Ishikawa (cell line): ENCODE measurements at regions not wholly inside any gene's neighbourhood (a gene's known extent, or its start where the extent isn't known, plus 50 kb on each side); places are given as distances from the start of the nearest gene placed in this dataset.

Experiments used
- CEBPB ChIP-seq: IDR thresholded peaks from 2 replicates; pipeline ENCODE4 v1.6.1; 2012
- CREB1 ChIP-seq: IDR thresholded peaks from 2 replicates; pipeline ENCODE4 v1.6.1; 2012; ENCODE audit warnings: low read depth
- EGR1 ChIP-seq: IDR thresholded peaks from 2 replicates; pipeline ENCODE4 v1.6.1; 2012
- EP300 ChIP-seq: IDR thresholded peaks from 2 replicates; pipeline ENCODE4 v1.6.1; 2012; ENCODE audit warnings: borderline replicate concordance
- FOXM1 ChIP-seq: IDR thresholded peaks from 2 replicates; pipeline ENCODE4 v1.6.1; 2012; ENCODE audit warnings: low read depth, borderline replicate concordance
- MAX ChIP-seq: IDR thresholded peaks from 2 replicates; pipeline ENCODE4 v1.6.1; 2012
- NFIC ChIP-seq: IDR thresholded peaks from 2 replicates; pipeline ENCODE4 v1.6.1; 2012
- RAD21 ChIP-seq: IDR thresholded peaks from 2 replicates; pipeline ENCODE4 v1.6.1; 2012; ENCODE audit warnings: low read depth
- TAF1 ChIP-seq: IDR thresholded peaks from 2 replicates; pipeline ENCODE4 v1.6.1; 2012; ENCODE audit warnings: low read depth, mild to moderate bottlenecking
- TCF12 ChIP-seq: IDR thresholded peaks from 2 replicates; pipeline ENCODE4 v1.6.1; 2012; ENCODE audit warnings: low read depth
- TEAD4 ChIP-seq: IDR thresholded peaks from 2 replicates; pipeline ENCODE4 v1.6.1; 2012
- USF1 ChIP-seq: IDR thresholded peaks from 2 replicates; pipeline ENCODE4 v1.6.1; 2012
- YY1 ChIP-seq: IDR thresholded peaks from 2 replicates; pipeline ENCODE4 v1.6.1; 2012; ENCODE audit warnings: low read depth
- ZBTB7A ChIP-seq: IDR thresholded peaks from 2 replicates; pipeline ENCODE4 v1.6.1; 2012; ENCODE audit warnings: low read depth
- TF ChIP-seq, protein P1 (sequence below): IDR thresholded peaks from 2 replicates; pipeline ENCODE4 v1.6.1; 2012; ENCODE audit warnings: low read depth, mild to moderate bottlenecking

DNA sequence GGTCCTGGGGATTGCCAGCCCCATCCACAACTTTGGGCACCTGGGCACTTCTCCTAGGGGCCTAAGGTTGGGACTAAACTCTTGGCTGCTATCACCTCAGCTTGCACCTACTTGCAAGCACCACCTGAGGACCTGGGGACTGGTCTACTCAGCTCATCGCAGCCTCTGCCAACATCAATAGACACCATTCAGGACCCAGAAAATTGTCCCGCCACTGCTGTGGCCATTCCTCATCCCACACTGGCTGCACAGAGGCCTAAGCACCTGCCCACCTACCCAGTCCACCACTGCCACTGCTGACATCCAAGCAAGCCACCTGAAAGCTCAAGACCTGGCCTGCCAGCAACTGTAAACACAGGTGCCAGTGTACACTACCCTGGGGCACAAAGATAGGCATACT is 234.1 kb downstream of the STK31 start:
- TF ChIP-seq TEAD4 (no peak), USF1 (no peak), TCF12 (no peak), EGR1 (no peak), EP300 (no peak), RAD21 (no peak), FOXM1 (no peak), CEBPB (no peak), TAF1 (no peak), NFIC (no peak), CREB1 (no peak), YY1 (no peak)
- TF ChIP-seq, protein P1, sequence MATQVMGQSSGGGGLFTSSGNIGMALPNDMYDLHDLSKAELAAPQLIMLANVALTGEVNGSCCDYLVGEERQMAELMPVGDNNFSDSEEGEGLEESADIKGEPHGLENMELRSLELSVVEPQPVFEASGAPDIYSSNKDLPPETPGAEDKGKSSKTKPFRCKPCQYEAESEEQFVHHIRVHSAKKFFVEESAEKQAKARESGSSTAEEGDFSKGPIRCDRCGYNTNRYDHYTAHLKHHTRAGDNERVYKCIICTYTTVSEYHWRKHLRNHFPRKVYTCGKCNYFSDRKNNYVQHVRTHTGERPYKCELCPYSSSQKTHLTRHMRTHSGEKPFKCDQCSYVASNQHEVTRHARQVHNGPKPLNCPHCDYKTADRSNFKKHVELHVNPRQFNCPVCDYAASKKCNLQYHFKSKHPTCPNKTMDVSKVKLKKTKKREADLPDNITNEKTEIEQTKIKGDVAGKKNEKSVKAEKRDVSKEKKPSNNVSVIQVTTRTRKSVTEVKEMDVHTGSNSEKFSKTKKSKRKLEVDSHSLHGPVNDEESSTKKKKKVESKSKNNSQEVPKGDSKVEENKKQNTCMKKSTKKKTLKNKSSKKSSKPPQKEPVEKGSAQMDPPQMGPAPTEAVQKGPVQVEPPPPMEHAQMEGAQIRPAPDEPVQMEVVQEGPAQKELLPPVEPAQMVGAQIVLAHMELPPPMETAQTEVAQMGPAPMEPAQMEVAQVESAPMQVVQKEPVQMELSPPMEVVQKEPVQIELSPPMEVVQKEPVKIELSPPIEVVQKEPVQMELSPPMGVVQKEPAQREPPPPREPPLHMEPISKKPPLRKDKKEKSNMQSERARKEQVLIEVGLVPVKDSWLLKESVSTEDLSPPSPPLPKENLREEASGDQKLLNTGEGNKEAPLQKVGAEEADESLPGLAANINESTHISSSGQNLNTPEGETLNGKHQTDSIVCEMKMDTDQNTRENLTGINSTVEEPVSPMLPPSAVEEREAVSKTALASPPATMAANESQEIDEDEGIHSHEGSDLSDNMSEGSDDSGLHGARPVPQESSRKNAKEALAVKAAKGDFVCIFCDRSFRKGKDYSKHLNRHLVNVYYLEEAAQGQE, result no peak

- no peak for TF ChIP-seq TEAD4
- TF ChIP-seq RAD21, result no peak
- no peak for TF ChIP-seq USF1
- TF ChIP-seq, protein P1, result no peak
- no peak for TF ChIP-seq ZBTB7A
- TF ChIP-seq NFIC, result no peak
- TF ChIP-seq EP300, result no peak
- TF ChIP-seq CREB1, result no peak
- no peak for TF ChIP-seq YY1
- TF ChIP-seq TAF1, result no peak
- no peak for TF ChIP-seq FOXM1
- no peak for TF ChIP-seq MAX
- TF ChIP-seq EGR1, result no peak
- no peak for TF ChIP-seq TCF12
- TF ChIP-seq CEBPB, result no peak
Measured at GRCh38 chr7:23945472-23945871, 235.5 kb downstream of the STK31 start.

GRCh38 chr7:23955145-23955544 is 245.1 kb downstream of the STK31 start:
- TF ChIP-seq CREB1 (no peak), YY1 (no peak), TCF12 (no peak), TAF1 (no peak), NFIC (no peak), FOXM1 (no peak), USF1 (no peak), RAD21 (no peak), CEBPB (no peak)
- TF ChIP-seq, protein P1, result no peak

GRCh38 chr7:23955600-23956149 is 245.7 kb downstream of the STK31 start:
- TF ChIP-seq CREB1, result no peak
- no peak for TF ChIP-seq TCF12
- no peak for TF ChIP-seq YY1
- no peak for TF ChIP-seq RAD21
- no peak for TF ChIP-seq MAX
- TF ChIP-seq EP300, result no peak
